ENCODE measurements at regions not wholly inside any gene's neighbourhood (a gene's known extent, or its start where the extent isn't known, plus 50 kb on each side); places are given as distances from the start of the nearest gene placed in this dataset.

DNA sequence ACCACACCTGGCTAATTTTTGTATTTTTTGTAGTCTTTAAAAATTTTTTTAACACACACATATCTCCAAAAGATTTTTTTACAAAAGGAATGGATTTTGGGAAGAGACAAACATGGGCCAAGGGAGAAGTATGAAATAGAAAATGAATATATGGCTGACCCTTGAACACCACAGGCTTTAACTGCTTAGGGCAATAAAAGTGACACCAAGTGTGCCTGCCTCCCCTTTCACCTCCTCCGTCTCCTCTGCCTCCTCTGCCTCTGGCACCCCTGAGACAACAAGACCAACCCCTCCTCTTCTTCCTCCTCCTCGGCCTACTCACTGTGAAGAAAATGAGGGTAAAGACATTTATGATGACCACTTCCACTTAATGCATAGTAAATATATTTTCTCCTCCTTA is 483.9 kb downstream of the KDM4C start:
- Histone ChIP-seq H3K23ac (ENCODE audit: insufficient read length) (no peak overlapping the region), H3K4ac (replicated peaks; ENCODE audit: insufficient read length, low read depth, low read length) (peak overlapping the region; percentile 32), H4K8ac (ENCODE audit: extremely low read depth, insufficient read depth, low read length) (no peak overlapping the region), H2BK12ac (ENCODE audit: low read depth, low read length) (peak overlapping the region; percentile 97; the same call in 1 of the 2 replicates), H3K14ac (ENCODE audit: insufficient read length) (no peak overlapping the region), H3K9ac (replicated peaks in 1 of 4; ENCODE audit: extremely low read depth in 1 of 4, low read depth in 3 of 4, low read length in 3 of 4) (no peak overlapping the region), H2BK20ac (ENCODE audit: low read length) (peak overlapping the region; percentile 29; the same call in 1 of the 2 replicates), H3K79me2 (ENCODE audit: control insufficient read depth in 1 of 2, insufficient read depth in 2 of 2, low read length in 2 of 2) (no peaks in the 10 kb centered on the region), H4K5ac (ENCODE audit: insufficient read length, low read depth, low read length) (peak overlapping the region; percentile 73), H3K4me3 (ENCODE audit: extremely low read depth in 1 of 4, insufficient read depth in 2 of 4, low read depth in 3 of 4, low read length in 4 of 4) (no peak overlapping the region; a peak in 1 of 8 replicates), H3K27ac (ENCODE audit: low read depth, low read length) (no peak overlapping the region), H3K18ac (ENCODE audit: extremely low read depth, low read length) (peak overlapping the region; percentile 19; the same call in 1 of the 2 replicates), H4K91ac (replicated peaks; ENCODE audit: insufficient read length, low read length) (no peak overlapping the region), H2AK5ac (ENCODE audit: low read depth, low read length) (peak overlapping the region; percentile 88; the same call in 1 of the 2 replicates), H3K23me2 (ENCODE audit: low read depth, low read length) (no peaks in the 10 kb centered on the region), H3K4me1 (replicated peaks in 1 of 4; ENCODE audit: control insufficient read depth in 3 of 4, insufficient read depth in 4 of 4, low read length in 3 of 4) (peaks cover 0 to 8% (median 6%) of the 10 kb centered on the region in 4 experiments; a peak in 3 of 7 replicates), H2BK15ac (ENCODE audit: low read length) (no peak overlapping the region), H3K56ac (replicated peaks; ENCODE audit: insufficient read length, low read depth, low read length) (no peak overlapping the region), H2BK120ac (replicated peaks; ENCODE audit: low read depth, low read length) (peak overlapping the region; percentile 71), H3K4me2 (ENCODE audit: insufficient read depth in 1 of 2, low read depth in 2 of 2, low read length in 2 of 2) (peak overlapping the region in 1 of 2 experiments; percentile 44; a peak in 1 of 4 replicates), H3K9me3 (ENCODE audit: insufficient read depth in 2 of 2, low read depth in 1 of 2, low read length in 1 of 2) (no peaks in the 10 kb centered on the region), H2AFZ (ENCODE audit: low read length) (no peak overlapping the region), H3K27me3 (replicated peaks in 1 of 4; ENCODE audit: control insufficient read depth in 3 of 4, extremely low read depth in 1 of 4, insufficient read depth in 3 of 4, low read length in 3 of 4) (no peaks in the 10 kb centered on the region), H3K79me1 (ENCODE audit: low read depth, low read length) (no peaks in the 10 kb centered on the region), H4K20me1 (replicated peaks in 1 of 2; ENCODE audit: control insufficient read depth in 1 of 2, insufficient read depth in 2 of 2, low read length in 2 of 2) (no peaks in the 10 kb centered on the region), H3K36me3 (ENCODE audit: control insufficient read depth in 2 of 4, insufficient read depth in 4 of 4, low read length in 3 of 4) (no peaks in the 10 kb centered on the region), H2BK5ac (ENCODE audit: low read depth, low read length) (peak overlapping the region; percentile 95; the same call in 1 of the 2 replicates)
- FAIRE-seq (no peak), DNase-seq (ENCODE audit: low read depth in 1 of 2, low spot score in 2 of 2) (no peak)
- CTCF ChIA-PET (ENCODE audit: partially characterized antibody): interaction anchor here (1.0 to 1.2 kb wide), 3 partner anchors 9 to 98 kb away, joined by 3 to 5 read pairs (median 3); no protein-coding TSS in a partner anchor
- TF ChIP-seq KDM4A (IDR thresholded peaks at IDR 0.05; ENCODE audit: low read depth, low read length, severe bottlenecking): no peak
- POLR2A ChIA-PET (ENCODE audit: partially characterized antibody): no interaction called here
- 74% methylated on average over 2 of the region's 2 CpGs; no CpG with 5 or more reads in 1 of the 2 experiments for WGBS, 2 experiments (ENCODE audit: extremely low coverage in 1 of 2, insufficient coverage in 1 of 2, insufficient read length in 1 of 2, insufficient replicate concordance in 2 of 2, low coverage in 1 of 2, low lambda C conversion rate in 2 of 2, missing lambda C conversion rate in 1 of 2)

All from H1 (cell line).